NCI-H748 (cell line): ENCODE measurements at regions not wholly inside any gene's neighbourhood (a gene's known extent, or its start where the extent isn't known, plus 50 kb on each side); places are given as distances from the start of the nearest gene placed in this dataset.
"Not testable (repeated sequence)": the region's sequence is repeated elsewhere in the genome, so short reads cannot be mapped to it uniquely, and the experiment has no call there.

Experiments used
- DNase-seq: peaks from one replicate; lab custom pipeline; 2025; ENCODE audit not compliant: unreplicated experiment; lab: John Stamatoyannopoulos, UW

DNA sequence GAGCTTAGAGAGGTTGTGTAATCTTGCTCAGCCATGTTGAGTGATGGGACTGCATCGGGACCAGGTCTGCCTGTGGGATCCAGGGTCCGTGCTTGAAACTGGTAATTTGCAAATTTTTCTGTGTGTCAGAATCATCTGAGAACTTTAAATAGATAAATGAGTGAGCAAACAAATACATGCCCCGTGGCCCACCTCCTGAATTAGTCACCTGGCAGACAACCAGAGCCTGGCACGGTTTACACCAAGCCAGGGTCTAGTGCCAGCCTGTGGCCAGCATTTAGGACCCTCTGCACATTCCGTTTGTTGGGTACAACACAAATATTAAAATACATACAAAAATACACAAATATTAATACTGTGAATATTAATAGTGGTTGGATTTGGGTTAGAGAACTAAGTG, 90.6 kb upstream of the STOX2 start:
- no peak for DNase-seq

GRCh38 chr4:183816077-183816476, 89.0 kb upstream of the STOX2 start:
- DNase-seq = no peak

GRCh38 chr4:183816882-183817509, 88.1 kb upstream of the STOX2 start:
- no peak for DNase-seq

DNA sequence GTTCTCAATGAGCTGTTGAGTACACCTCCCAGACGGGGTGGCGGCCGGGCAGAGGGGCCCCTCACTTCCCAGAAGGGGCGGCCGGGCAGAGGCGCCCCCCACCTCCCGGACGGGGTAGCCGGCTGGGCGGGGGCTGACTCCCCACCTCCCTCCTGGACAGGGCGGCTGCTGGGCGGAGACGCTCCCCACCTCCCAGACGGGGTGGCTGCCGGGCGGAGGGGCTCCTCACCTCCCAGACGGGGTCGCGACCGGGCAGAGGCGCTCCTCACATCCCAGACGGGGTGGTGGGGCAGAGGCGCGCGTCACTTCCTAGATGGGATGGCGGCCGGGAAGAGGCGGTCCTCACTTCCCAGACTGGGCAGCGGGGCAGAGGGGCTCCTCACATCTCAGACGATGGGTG, 86.5 kb upstream of the STOX2 start:
- not testable (repeated sequence) for DNase-seq

DNA sequence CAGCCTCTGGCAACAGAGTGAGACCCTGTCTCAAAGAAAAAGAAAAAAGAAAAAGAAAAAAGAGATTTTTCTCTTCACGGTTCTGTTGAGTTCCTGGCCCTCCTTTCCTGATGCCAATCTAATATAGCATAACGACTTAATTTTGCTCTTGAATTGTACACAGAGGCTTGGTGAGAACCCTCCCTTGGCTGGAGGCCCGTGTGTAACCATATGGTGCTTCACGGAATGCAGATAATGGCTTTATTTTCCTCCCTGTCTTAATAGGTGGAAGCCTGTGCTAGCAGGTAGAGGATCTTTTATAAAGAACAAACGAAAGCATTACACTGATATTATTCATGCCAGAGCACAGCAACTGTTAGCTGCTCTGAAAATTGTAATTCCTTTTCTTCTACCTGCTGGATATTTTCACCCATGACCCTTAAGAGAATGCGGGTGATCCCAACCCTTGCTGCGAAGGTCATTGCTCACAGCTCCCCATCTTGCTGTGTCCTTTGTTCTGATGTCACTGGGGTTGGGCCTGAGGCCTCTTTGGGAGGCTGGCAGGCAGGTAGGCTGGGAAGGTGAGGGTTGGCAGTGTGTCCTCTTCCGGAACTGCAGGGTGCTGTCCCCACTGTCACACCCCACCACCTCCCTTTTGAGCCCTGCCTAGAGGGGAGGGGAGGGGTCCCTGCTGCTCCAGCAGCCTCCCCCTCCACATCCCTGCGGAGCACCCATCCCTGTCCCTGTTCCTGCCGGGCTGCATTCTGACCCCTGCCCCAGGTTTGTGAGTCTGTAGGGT, 83.8 kb upstream of the STOX2 start:
- peak; percentile 5 for DNase-seq

DNA sequence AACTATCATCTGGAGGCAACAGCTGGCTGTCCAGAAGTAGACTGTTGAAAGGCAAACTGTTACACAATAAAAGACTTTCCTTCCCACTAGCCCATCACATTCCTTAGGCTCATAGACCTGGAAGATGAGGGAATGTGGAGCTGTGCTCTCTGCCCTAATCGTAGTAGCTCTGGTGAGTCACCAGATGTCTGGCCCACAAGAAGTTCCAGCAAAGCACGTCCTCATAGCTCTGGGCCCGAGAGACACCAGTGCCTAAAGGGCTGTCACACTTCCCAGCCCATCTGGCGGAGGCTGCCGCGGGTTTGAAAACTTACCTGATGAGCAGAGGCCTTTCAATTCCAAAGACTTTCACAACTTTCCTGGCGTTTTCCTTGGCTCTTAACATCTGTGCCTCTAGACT, 81.7 kb upstream of the STOX2 start:
- no peak for DNase-seq

DNA sequence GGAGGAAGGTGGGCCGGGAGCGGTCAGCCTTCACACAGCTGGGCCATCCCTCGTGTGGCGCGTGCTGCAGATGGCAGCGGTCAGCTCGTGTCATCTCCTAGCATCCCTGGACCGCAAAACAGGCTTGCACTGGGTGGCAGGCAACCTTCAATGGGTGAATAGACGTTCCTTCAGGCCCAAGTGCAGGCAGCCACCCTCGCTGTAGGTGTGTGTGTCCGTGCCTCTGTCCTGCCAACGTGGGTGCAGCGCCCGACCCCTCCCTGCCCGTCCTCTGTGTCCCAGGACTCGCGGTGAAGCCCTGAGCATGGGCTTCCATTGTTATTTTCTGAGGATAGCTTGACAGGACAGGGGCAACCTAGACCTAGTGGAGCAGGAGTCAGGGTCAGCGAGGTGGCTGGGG, 79.8 kb upstream of the STOX2 start:
- no peak for DNase-seq

GRCh38 chr4:183826461-183826860, 78.6 kb upstream of the STOX2 start:
- no peak for DNase-seq

DNA sequence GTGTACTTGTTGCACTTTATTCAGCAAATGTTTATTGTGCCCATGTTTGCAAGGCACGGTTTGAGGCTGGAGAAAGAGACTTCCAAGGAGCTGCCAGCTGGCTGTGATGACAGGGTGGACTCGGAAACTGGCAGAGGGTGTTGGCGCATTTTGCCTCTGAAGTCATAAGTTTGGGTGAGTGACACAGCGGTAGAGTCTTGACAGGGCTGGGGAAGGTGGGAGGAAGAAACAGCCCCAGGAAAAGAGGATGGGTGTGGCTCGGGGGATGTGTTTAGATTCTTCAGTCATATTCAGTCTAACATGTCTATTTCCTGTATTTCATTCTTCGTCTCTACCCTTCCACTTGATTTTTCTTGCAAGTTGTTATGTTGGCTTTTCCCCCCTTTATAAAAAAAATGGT, 77.0 kb upstream of the STOX2 start:
- no peak for DNase-seq

DNA sequence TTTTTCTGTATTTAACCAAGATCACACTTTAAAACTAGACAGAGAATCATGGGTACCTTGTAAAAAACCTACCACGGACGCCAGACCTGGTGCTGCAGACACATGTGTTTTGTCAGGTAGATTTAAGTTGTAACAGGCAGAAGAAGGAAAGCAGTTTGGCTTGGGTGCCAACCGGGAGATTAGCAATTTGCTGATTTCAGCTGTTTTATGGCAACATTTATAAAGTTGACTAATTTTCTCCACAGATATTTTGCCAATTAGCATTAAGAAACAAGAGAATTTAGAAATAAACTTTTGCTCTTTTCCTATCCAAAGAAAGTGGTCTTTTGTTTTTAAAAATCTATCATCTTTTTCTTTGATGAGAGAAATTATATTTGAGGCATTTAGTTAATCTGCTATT, 76.3 kb upstream of the STOX2 start:
- DNase-seq = no peak

- DNase-seq = no peak
These were observed 74.6 kb upstream of the STOX2 start for GRCh38 chr4:183830438-183830985.

- DNase-seq = no peak
These were observed 74.1 kb upstream of the STOX2 start for GRCh38 chr4:183831026-183831446.

DNA sequence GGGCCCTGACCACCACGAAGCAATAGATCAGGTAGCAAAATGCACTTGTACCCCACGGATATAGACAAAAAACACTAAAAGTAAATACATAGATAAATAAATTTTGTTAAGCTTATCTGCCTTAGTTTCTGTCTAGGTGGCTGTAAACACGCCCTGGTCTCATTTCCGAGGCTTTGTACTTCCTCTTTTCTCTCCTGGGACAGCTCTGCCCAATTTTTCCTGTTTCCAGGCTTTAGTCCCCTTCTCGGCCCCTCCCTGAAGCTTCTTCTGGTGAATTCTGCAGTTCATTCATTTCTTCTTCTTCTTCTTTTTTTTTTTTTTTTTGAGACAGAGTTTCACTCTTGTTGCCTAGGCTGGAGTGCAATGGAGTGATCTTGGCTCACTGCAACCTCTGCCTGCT, 73.4 kb upstream of the STOX2 start:
- no peak for DNase-seq

DNA sequence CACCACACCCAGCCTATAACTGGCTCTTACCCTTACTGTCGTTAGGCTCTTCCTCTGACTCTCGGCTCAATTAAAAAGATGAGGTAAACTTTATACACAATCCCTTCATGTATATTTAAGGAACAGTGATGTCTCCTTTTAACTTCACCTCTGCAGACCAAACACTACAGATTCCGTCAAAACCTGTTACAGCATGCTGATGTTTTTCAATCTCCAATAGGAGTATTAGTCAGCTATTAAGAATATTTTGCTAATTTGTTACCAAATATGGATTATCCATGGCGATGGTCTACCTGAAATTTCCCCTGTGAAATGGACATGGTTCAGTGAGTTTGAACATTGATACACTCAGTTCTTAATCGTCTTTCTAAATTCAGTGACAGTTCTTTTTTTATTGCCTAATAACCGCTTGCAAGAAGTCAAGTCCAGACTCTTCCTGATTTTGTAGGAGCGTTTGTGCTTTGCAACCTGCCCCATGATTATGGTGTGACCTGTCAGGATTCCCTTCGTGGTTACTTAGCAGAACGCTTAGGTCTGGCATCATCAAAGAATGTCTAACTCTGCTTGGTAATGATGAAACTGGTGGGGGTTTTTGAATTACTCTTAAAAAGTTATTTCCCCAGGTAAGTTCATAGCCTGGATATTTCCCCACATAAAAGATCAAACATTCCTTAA, 72.2 kb upstream of the STOX2 start:
- DNase-seq = no peak

DNA sequence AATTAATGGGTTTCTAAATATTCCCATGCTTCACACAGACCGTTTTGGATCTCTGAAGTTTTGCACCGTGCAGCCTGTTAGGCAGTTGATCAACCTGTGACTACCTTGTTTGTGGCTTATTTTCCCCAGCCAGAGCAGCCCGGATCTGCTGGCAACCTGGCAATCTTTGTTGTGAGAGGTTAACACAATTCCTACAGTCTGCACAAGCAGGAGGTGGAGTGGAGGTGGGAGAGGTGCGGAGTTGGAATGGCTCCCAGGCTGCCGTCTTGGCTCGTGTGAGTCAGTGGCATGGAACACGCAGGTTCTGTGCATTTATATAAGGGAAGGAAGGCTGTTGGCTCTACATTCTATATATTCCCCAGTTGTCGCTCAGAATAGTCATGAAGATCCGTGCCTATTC, 70.9 kb upstream of the STOX2 start:
- no peak for DNase-seq

- no peak for DNase-seq
These were observed 67.9 kb upstream of the STOX2 start for GRCh38 chr4:183837222-183837621.

GRCh38 chr4:183838987-183839712, 66.0 kb upstream of the STOX2 start:
- DNase-seq = peak; percentile 14

GRCh38 chr4:183840311-183840710, 64.8 kb upstream of the STOX2 start:
- peak; percentile 76 for DNase-seq

- no peak for DNase-seq
These were observed 64.1 kb upstream of the STOX2 start for GRCh38 chr4:183841001-183841400.

DNA sequence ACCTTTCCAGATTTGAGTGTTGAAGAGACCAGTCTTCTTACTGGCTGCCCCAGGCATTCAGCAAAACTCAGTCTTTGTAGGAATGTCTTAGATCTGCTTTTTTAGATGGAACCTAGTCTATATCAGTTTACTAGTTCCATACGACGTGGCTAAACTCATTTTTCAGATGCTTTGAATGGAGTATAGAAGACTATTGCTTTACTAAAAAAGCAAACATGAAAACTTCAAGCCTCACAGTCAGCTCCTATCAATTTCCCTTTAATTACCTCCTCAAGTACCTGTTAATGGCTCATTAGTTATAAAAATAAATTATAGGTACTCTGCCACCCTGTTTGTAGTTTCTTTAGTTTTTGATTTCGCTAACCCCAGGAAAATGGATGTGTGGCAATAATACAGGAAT, 63.0 kb upstream of the STOX2 start:
- no peak for DNase-seq

DNA sequence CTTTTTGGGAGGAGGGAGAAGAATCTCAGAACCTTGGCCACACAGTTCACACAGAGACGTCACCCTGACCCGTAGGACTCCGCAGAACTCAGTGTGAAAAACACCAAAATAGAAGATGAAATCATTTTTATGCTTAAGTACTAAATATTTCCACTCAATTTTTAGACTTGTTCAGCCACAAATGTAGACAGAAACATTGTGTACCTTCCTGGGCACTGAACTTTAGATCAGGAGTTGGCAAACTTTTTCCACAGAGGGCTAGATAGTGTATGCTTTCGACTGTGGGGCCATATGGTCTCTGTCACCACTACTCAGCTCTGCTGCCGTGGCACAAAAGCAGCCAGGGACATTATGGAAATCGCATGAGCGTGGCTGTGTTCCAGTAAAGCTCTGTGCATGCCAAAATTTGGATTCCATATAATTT, 61.8 kb upstream of the STOX2 start:
- DNase-seq = no peak
